Tibial nerve (tissue), 4 donors: ENCODE measurements at regions not wholly inside any gene's neighbourhood (a gene's known extent, or its start where the extent isn't known, plus 50 kb on each side); places are given as distances from the start of the nearest gene placed in this dataset.
"Not testable (repeated sequence)": the region's sequence is repeated elsewhere in the genome, so short reads cannot be mapped to it uniquely, and the experiment has no call there.

Experiments
- EP300 ChIP-seq, 2 donors: sonication (generic); formaldehyde crosslinking; IDR thresholded peaks; one replicate each; pipeline ENCODE4 v1.6.1; 2017; ENCODE audit warnings: antibody characterized with exemption in 2 of 2, mild to moderate bottlenecking in 1 of 2
- POLR2A ChIP-seq, 2 donors: fragments of 450-650 bp; IDR thresholded peaks; one replicate each; pipeline ENCODE4 v1.6.1; 2017; ENCODE audit warnings: antibody characterized with exemption in 2 of 2, mild to moderate bottlenecking in 2 of 2, moderate library complexity in 2 of 2
- TF ChIP-seq, protein P1 (sequence below), 5 experiments: fragments of 200-600 bp in 3 of 5; fragments of 450-650 bp in 2 of 5; sonication (generic) in 3 of 5; IDR thresholded peaks; one replicate each; pipeline ENCODE4 v1.5.1; 2016 to 2019; ENCODE audit warnings: antibody characterized with exemption in 5 of 5, mild to moderate bottlenecking in 3 of 5, moderate library complexity in 2 of 5

DNA sequence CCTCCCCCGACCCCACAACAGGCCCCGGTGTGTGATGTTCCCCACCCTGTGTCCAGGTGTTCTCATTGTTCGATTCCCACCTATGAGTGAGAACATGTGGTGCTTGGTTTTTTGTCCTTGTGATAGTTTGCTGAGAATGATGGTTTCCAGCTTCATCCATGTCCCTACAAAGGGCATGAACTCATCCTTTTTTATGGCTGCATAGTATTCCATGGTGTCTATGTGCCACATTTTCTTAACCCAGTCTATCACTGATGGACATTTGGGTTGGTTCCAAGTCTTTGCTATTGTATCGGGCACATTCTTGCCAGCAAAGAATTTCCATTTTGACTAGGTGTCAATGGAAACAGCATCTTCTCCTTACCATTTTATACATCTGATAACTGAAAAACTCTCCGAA lies 152.1 kb upstream of the IRF2BP2 start:
- TF ChIP-seq EP300, POLR2A (IDR thresholded peaks at IDR 0.05): not testable (repeated sequence)
- TF ChIP-seq, protein P1, sequence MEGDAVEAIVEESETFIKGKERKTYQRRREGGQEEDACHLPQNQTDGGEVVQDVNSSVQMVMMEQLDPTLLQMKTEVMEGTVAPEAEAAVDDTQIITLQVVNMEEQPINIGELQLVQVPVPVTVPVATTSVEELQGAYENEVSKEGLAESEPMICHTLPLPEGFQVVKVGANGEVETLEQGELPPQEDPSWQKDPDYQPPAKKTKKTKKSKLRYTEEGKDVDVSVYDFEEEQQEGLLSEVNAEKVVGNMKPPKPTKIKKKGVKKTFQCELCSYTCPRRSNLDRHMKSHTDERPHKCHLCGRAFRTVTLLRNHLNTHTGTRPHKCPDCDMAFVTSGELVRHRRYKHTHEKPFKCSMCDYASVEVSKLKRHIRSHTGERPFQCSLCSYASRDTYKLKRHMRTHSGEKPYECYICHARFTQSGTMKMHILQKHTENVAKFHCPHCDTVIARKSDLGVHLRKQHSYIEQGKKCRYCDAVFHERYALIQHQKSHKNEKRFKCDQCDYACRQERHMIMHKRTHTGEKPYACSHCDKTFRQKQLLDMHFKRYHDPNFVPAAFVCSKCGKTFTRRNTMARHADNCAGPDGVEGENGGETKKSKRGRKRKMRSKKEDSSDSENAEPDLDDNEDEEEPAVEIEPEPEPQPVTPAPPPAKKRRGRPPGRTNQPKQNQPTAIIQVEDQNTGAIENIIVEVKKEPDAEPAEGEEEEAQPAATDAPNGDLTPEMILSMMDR (IDR thresholded peaks at IDR 0.05), result not testable (repeated sequence)
